Muscle of arm (tissue), 1 donor: ENCODE measurements at regions not wholly inside any gene's neighbourhood (a gene's known extent, or its start where the extent isn't known, plus 50 kb on each side); places are given as distances from the start of the nearest gene placed in this dataset.

Source experiments
- DNase-seq: peaks from one replicate; pipeline ENCODE4 v3.0.0-alpha.2; 2013

- peak; percentile 41 for DNase-seq
Measured at GRCh38 chr13:72004246-72004645, 137.2 kb upstream of the DACH1 start.

DNA sequence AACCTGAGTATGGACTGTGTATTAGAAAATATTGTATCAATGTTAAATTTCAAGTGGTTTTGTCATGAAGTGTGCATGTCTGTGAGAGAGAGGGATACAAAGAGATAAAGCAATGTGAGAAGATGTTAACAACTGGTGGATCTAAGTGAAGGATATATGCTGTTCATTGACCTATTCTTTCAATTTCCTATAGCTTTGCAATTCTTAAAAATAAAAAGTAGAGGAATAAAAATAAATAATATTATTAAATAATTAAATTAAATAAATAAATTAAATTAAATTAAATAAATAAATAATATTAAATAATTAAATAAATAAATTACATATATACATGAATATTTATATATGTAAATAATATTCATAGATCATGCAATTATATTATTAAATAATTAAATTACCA lies 131.2 kb upstream of the DACH1 start:
- no peak for DNase-seq

DNA sequence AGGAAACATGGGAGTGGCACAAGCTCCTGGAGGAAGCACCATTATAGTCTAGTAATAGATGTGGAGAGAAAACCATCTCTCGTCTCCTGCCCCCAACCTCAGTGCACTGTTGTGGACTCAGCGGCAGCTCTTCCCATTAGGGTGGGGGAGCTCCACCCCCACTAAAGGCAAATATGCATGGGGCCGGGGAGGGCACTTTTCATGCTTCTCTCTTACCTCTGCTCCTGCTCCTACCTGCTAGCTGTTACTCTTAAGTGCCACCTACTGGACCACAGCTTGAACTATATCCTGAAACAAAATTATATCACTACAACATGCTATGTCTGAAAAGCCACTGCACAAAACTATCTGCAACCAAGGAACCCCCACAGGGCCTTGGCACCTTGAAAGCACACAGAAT lies 112.6 kb upstream of the DACH1 start:
- DNase-seq = no peak

DNA sequence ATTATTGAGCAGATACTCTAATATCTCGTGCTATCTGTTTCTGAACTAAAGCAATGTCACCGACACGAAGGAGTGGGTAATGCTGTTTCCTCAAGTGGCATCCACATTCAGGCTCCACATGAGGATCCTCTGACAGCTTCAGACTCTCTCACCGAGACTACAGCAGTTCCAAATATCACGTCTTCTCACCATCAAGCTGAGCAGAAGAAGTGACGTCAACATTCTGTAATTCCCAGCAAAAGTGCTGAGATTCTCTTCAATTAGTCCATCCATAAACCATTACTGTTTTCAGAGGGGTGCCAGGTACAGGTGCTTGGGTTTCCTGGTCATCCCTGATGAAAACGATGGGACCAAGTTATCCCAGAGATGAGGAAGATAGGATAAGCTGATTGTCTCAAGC lies 110.0 kb upstream of the DACH1 start:
- no peak for DNase-seq

DNA sequence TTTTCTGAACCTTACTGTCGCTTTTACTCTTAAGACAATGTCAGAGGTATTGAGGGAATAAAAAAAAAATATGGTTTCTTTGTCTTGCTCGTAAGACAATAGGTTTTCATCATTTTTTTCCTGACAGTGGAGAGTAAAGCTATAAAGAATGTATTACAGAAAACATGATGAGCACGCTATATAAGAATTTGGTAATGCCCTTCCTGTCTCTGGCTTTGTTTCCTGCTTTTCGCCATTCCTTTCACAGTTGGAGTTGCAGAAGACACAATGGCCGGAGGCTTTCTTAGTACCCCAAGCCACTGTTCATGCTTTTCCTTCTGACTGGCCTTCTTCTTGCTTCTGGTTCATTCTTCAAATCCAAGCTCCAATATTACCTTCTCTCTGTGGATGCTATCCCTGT lies 101.0 kb upstream of the DACH1 start:
- no peak for DNase-seq

DNA sequence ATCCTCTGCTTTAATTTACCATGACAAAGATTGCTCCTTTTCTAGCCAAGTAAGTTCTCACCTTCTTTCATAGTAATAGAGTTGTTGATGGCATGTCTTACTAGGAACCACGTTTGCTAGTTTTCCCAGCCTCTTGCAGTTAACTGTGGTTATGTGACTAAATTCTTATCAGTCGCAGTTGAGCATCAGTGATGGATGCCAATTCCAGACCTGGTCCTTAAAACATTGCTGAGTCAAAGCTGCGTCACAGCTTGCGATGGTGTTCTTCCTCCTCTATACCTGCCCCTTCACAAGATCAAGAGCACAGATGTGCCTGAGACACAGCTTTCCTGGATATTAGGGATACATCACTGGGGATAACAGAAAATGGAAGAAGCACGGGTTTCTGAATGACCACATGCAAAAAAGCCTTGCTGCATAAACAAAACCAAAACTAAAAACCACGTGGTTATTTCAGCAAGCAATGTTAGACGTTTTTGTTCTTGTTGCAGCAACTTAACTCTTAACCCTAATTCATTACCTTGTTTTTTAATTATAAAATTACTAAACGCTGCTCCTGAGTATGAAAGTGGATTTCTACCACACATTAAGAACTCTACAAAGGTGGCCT lies 97.6 kb upstream of the DACH1 start:
- DNase-seq = no peak

GRCh38 chr13:71962735-71963134 lies 95.7 kb upstream of the DACH1 start:
- no peak for DNase-seq

DNA sequence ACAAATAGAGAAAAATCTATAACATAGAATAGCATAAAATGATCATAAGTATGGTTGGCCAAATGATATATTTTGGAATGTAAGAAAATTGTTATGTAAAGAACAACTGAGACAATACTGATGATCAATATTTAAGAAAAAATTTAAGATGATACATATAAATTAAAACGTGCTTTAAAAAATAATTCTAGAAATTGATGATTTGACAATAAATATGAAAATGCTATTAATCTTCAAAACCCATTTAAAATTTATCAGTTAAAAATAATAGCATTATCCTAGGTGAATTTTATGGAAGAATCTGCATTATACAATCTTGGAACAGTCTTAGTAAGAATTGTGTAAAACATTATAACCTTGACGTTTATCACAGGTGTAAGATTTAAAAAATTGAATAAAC lies 95.1 kb upstream of the DACH1 start:
- DNase-seq = no peak

- no peak for DNase-seq
Measured at GRCh38 chr13:71949441-71949840, 82.4 kb upstream of the DACH1 start.

DNA sequence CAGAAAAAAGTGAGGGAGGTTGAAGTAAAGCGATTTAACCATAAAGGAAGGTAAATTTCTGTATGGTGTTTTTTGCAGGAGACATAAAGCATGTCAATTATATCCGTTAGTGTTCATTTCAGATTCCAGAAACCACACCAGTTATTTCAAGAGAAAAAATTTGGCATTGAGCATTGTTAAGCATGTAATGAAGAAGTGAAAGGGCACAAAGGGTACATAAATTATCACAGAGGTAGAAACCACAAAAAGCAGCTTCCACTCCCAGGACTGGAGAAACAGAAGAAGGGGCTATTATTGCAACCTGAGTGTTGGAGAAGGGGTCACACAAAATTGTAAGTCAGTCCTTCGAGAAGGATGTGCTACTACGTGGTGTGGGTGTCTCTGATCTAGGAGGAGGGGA lies 72.2 kb upstream of the DACH1 start:
- no peak for DNase-seq

- no peak for DNase-seq
Measured at GRCh38 chr13:71935166-71935840, 68.3 kb upstream of the DACH1 start.

DNA sequence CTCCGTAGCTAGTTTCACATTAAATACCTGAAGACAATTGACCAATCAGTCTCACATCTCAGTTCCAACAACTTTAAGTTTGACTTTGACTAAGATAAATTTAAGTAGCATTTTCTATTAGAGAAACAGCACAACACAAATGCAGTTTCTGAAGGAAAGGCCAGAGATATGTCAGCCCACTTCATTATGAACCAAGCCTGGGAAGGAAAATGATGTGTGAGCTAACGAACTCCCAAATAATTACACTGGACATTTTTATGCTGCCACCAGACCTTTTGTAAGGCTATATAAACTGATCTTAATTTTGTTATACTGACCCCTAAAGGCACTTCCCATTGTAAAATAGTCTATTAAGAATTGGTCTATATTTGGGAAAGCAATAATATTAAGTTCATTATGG lies 57.9 kb upstream of the DACH1 start:
- no peak for DNase-seq

DNA sequence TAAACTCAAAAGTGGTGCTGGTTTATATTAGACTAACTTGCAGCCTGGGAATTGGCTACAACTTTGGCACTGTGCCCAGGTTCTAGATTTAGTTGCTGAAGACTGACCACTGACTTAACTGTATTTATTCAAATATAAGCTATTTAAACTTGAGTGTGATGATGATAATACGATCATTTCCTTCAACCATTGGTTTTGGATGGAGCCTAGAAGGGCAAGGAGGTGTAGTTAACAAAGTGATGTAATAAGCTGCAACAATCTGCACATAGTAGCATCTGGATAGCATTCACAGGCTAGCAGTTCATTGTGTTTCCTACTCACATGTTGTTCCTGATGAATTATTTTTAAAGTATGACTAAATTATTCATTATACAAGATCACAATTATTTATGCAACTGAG lies 55.2 kb upstream of the DACH1 start:
- DNase-seq = no peak
